GM12878 (cell line): ENCODE measurements at regions not wholly inside any gene's neighbourhood (a gene's known extent, or its start where the extent isn't known, plus 50 kb on each side); places are given as distances from the start of the nearest gene placed in this dataset.

ENCODE experiments used
- ATAC-seq: fragments of 200-7000 bp; cut with Tn5 transposase; 3 replicates; pipeline ENCODE4 v1.9.1; 2020; ENCODE audit warnings: mild to moderate bottlenecking, moderate library complexity
- BruUV-seq: library from RNA; stranded (reverse); fragments of 400-500 nt; replicated peaks from 2 replicates; lab custom pipeline; 2021; lab: Mats Ljungman, UMichigan
- CTCF ChIA-PET: fragments of 300-600 bp; sonication (Branson Sonifier 250); formaldehyde crosslinking; extraction: SDS; loops from one replicate; lab custom pipeline; 2021; ENCODE audit warnings: inconsistent platforms; lab: Yijun Ruan, JAX
- POLR2A ChIA-PET: fragments of 350-600 bp; formaldehyde crosslinking; extraction: SDS; loops from one replicate; lab custom pipeline; 2021; ENCODE audit warnings: inconsistent platforms; lab: Charles Lee
- RAD21 ChIA-PET: fragments of 300-600 bp; sonication (Branson Sonifier 250); formaldehyde crosslinking; loops from one replicate; lab custom pipeline; 2023; ENCODE audit warnings: antibody characterized with exemption; ENCODE audit not compliant: unreplicated experiment; lab: Charles Lee
- SMC1A ChIA-PET: fragments of 300-600 bp; sonication (Branson Sonifier 250); formaldehyde crosslinking; loops from one replicate; lab custom pipeline; 2023; ENCODE audit not compliant: unreplicated experiment, uncharacterized antibody; lab: Charles Lee
- DNase-seq: peaks from one replicate; pipeline ENCODE4 v3.0.0-alpha.2; 2011; ENCODE audit warnings: low read depth, low spot score
- FAIRE-seq: peaks from 3 replicates; lab custom pipeline; 2011; peaks lifted over from hg19 to GRCh38; lab: Jason Lieb, UNC
- H2AFZ ChIP-seq: 2 replicates; pipeline ENCODE4 v1.6.0; 2011; ENCODE audit warnings: low read depth, low read length, control low read depth; ENCODE audit not compliant: control insufficient read depth
- H3K27ac ChIP-seq: 2 replicates; pipeline ENCODE4 v1.5.1; 2011; ENCODE audit warnings: control low read depth; ENCODE audit not compliant: control insufficient read depth, insufficient read depth
- H3K27me3 ChIP-seq, 2 experiments: replicated peaks in 1 of 2; 2 replicates each; pipeline versions ENCODE4 v1.6.0 to v1.6.1; 2011; ENCODE audit warnings: low read length in 1 of 2; ENCODE audit not compliant: control insufficient read depth in 2 of 2, insufficient read depth in 2 of 2
- H3K36me3 ChIP-seq, 2 experiments: 2 replicates each; pipeline ENCODE4 v1.5.1; 2011; ENCODE audit warnings: low read length in 1 of 2; ENCODE audit not compliant: control insufficient read depth in 2 of 2, insufficient read depth in 2 of 2
- H3K4me1 ChIP-seq: 2 replicates; pipeline ENCODE4 v1.6.1; 2011; ENCODE audit warnings: mild to moderate bottlenecking, low read length, moderate library complexity, mixed read lengths; ENCODE audit not compliant: control insufficient read depth, insufficient read depth
- H3K4me2 ChIP-seq: 2 replicates; pipeline ENCODE4 v1.6.0; 2011; ENCODE audit warnings: control low read depth; ENCODE audit not compliant: control insufficient read depth, insufficient read depth
- H3K4me3 ChIP-seq: fragments of 200-600 bp; sonication (generic); 2 replicates; pipeline ENCODE4 v1.5.1; 2016
- H3K79me2 ChIP-seq: 2 replicates; pipeline ENCODE4 v1.6.0; 2011; ENCODE audit warnings: low read length; ENCODE audit not compliant: control insufficient read depth, insufficient read depth
- H3K9ac ChIP-seq: 2 replicates; pipeline ENCODE4 v1.8.0; 2011; ENCODE audit warnings: low read length, control low read depth, mixed read lengths; ENCODE audit not compliant: control insufficient read depth, insufficient read depth
- H3K9me3 ChIP-seq: replicated peaks from 3 replicates; pipeline ENCODE4 v1.5.1; 2011; ENCODE audit warnings: mild to moderate bottlenecking, low read length; ENCODE audit not compliant: control insufficient read depth, insufficient read depth
- H4K20me1 ChIP-seq: 2 replicates; pipeline ENCODE4 v1.6.0; 2011; ENCODE audit not compliant: control insufficient read depth, insufficient read depth
- DPF2 ChIP-seq: fragments of 450-650 bp; IDR thresholded peaks from 2 replicates; pipeline ENCODE4 v1.6.1; 2017; ENCODE audit warnings: mild to moderate bottlenecking
- E4F1 ChIP-seq: fragments of 450-650 bp; IDR thresholded peaks from 2 replicates; pipeline ENCODE4 v1.6.1; 2018; ENCODE audit warnings: borderline replicate concordance, mild to moderate bottlenecking; ENCODE audit not compliant: partially characterized antibody
- KLF5 ChIP-seq: fragments of 450-650 bp; IDR thresholded peaks from 2 replicates; pipeline ENCODE4 v1.6.1; 2014; ENCODE audit warnings: mild to moderate bottlenecking; ENCODE audit not compliant: partially characterized antibody
- MEF2A ChIP-seq: IDR thresholded peaks from 2 replicates; pipeline ENCODE4 v1.6.1; 2011; ENCODE audit warnings: low read depth, mild to moderate bottlenecking, low read length, moderate library complexity; ENCODE audit not compliant: insufficient read depth
- MEF2B ChIP-seq: fragments of 450-650 bp; IDR thresholded peaks from 2 replicates; pipeline ENCODE4 v1.6.1; 2018; ENCODE audit warnings: mild to moderate bottlenecking, moderate library complexity; ENCODE audit not compliant: partially characterized antibody, poor library complexity, severe bottlenecking
- MYB ChIP-seq: fragments of 150-350 bp; IDR thresholded peaks from 2 replicates; pipeline ENCODE4 v1.6.1; 2014; ENCODE audit warnings: mild to moderate bottlenecking, low read depth, low read length, borderline replicate concordance
- NR2C1 ChIP-seq: fragments of 450-650 bp; IDR thresholded peaks from 2 replicates; pipeline ENCODE4 v1.6.1; 2017; ENCODE audit warnings: antibody characterized with exemption, mild to moderate bottlenecking, moderate library complexity
- NRF1 ChIP-seq: conservative IDR thresholded peaks from 2 replicates; pipeline ENCODE4 v1.6.1; 2011; ENCODE audit warnings: mild to moderate bottlenecking, low read depth, low read length, improper control_type of control experiment
- PAX5 ChIP-seq: IDR thresholded peaks from 2 replicates; pipeline ENCODE4 v1.6.1; 2011; ENCODE audit warnings: low read depth, low read length, borderline replicate concordance
- POLR2AphosphoS2 ChIP-seq: IDR thresholded peaks from 2 replicates; pipeline ENCODE4 v1.6.1; 2011; ENCODE audit warnings: low read depth, mild to moderate bottlenecking, low read length, improper control_type of control experiment, moderate library complexity
- YY1 ChIP-seq: IDR thresholded peaks from 2 replicates; pipeline ENCODE4 v1.6.1; 2011; ENCODE audit warnings: low read depth, mild to moderate bottlenecking, low read length
- ZBTB40 ChIP-seq: fragments of 450-650 bp; IDR thresholded peaks from 2 replicates; pipeline ENCODE4 v1.6.1; 2016; ENCODE audit warnings: mild to moderate bottlenecking, moderate library complexity, borderline replicate concordance
- WGBS: methylation state at CpG from one replicate; pipeline ENCODE4 v1.1.6; 2016; ENCODE audit warnings: low lambda C conversion rate; ENCODE audit not compliant: insufficient replicate concordance, insufficient coverage; ENCODE audit errors: missing lambda C conversion rate; 5-methylcytosine and 5-hydroxymethylcytosine counted together
- in situ Hi-C: fragments of 300-500 bp; cut with MboI; formaldehyde crosslinking; loops from 9 replicates; pipeline ENCODE4 v1.14.3; 2018; ENCODE audit warnings: mixed read lengths
- intact Hi-C: fragments of 100-400 bp; cut with micrococcal nuclease; formaldehyde crosslinking; loops from one replicate; pipeline ENCODE4 v1.14.2; 2022; ENCODE audit not compliant: unreplicated experiment
- TF ChIP-seq, protein P1 (sequence below): IDR thresholded peaks from 2 replicates; pipeline ENCODE4 v1.6.1; 2011; ENCODE audit warnings: borderline replicate concordance, low read depth, mild to moderate bottlenecking, moderate library complexity, mixed read lengths, low read length; ENCODE audit not compliant: insufficient read depth; ENCODE audit errors: extremely low read length

- Histone ChIP-seq H3K36me3 (no peaks in the 10 kb centered on the region), H3K4me3 (no peak overlapping the region), H2AFZ (no peak overlapping the region), H3K4me2 (no peak overlapping the region), H3K27ac (no peak overlapping the region), H3K9me3 (no peaks in the 10 kb centered on the region), H3K27me3 (no peaks in the 10 kb centered on the region; a peak in 1 of 4 replicates), H4K20me1 (no peaks in the 10 kb centered on the region), H3K79me2 (no peaks in the 10 kb centered on the region), H3K9ac (no peak overlapping the region), H3K4me1 (no peaks in the 10 kb centered on the region)
- TF ChIP-seq KLF5 = no peak
- TF ChIP-seq POLR2AphosphoS2 = no peak
- no peak for TF ChIP-seq YY1
- no peak for TF ChIP-seq PAX5
- no peak for TF ChIP-seq DPF2
- TF ChIP-seq MYB = no peak
- TF ChIP-seq MEF2B = no peak
- no peak for TF ChIP-seq ZBTB40
- TF ChIP-seq, protein P1, sequence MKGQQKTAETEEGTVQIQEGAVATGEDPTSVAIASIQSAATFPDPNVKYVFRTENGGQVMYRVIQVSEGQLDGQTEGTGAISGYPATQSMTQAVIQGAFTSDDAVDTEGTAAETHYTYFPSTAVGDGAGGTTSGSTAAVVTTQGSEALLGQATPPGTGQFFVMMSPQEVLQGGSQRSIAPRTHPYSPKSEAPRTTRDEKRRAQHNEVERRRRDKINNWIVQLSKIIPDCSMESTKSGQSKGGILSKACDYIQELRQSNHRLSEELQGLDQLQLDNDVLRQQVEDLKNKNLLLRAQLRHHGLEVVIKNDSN = no peak
- TF ChIP-seq MEF2A = no peak
- no peak for TF ChIP-seq E4F1
- TF ChIP-seq NRF1 = no peak
- no peak for TF ChIP-seq NR2C1
- intact Hi-C loops (no loop called here), in situ Hi-C loops (no loop called here)
- DNase-seq (no peak), FAIRE-seq (no peak), ATAC-seq (no peak)
- RAD21 ChIA-PET = no interaction called here
- POLR2A ChIA-PET = interaction anchor here (0.7 kb wide), 1 partner anchor 14 kb away, joined by 6 read pairs; no protein-coding TSS in a partner anchor
- CTCF ChIA-PET = interaction anchor here (0.9 kb wide), 1 partner anchor 13 kb away, joined by 4 read pairs; no protein-coding TSS in a partner anchor
- WGBS = 2% methylated on average over 5 of the region's 5 CpGs
- SMC1A ChIA-PET = interaction anchor here (1.2 kb wide), 1 partner anchor 10 kb away, joined by 3 read pairs; no protein-coding TSS in a partner anchor
- BruUV-seq = no TSS peak
Observed at GRCh38 chr1:214976665-214977064, 105.9 kb upstream of the KCNK2 start.
